ENCODE measurements at regions not wholly inside any gene's neighbourhood (a gene's known extent, or its start where the extent isn't known, plus 50 kb on each side); places are given as distances from the start of the nearest gene placed in this dataset.

GRCh38 chr10:118965645-118966044 is 63.9 kb upstream of the NANOS1 start:
- Histone ChIP-seq H3K4me3 (ENCODE audit: control insufficient read depth in 1 of 7, extremely low read depth in 1 of 7, insufficient read depth in 4 of 7, low read depth in 2 of 7, low read length in 6 of 7) (no peak overlapping the region), H3K27me3 (replicated peaks in 2 of 5; ENCODE audit: control insufficient read depth in 4 of 5, insufficient read depth in 5 of 5, low read length in 4 of 5) (peaks cover 0 to 3% (median under 1%) of the 10 kb centered on the region in 5 experiments), H3K36me3 (ENCODE audit: control insufficient read depth in 4 of 4, insufficient read depth in 4 of 4, low read length in 3 of 4) (no peaks in the 10 kb centered on the region), H3K9me3 (ENCODE audit: control extremely low read depth in 1 of 5, control insufficient read depth in 4 of 5, insufficient read depth in 2 of 5, low read depth in 1 of 5, low read length in 4 of 5) (no peaks in the 10 kb centered on the region), H3K27ac (ENCODE audit: insufficient read depth in 1 of 2, low read depth in 1 of 2, low read length in 2 of 2, poor library complexity in 1 of 2, severe bottlenecking in 2 of 2) (no peak overlapping the region), H3K4me1 (ENCODE audit: control extremely low read depth in 1 of 4, control insufficient read depth in 4 of 4, insufficient read depth in 4 of 4, low read length in 3 of 4) (no peaks in the 10 kb centered on the region)
- ChIA-PET POLR2A (no interaction called here), CTCF (no interaction called here)
- no peak for DNase-seq
- 92% methylated on average over 9 of the region's 9 CpGs for WGBS (ENCODE audit: insufficient coverage)

GRCh38 chr10:118966076-118966849 is 63.3 kb upstream of the NANOS1 start:
- 94% methylated on average over 14 of the region's 14 CpGs for WGBS (ENCODE audit: insufficient coverage)
- Histone ChIP-seq H3K27ac (ENCODE audit: insufficient read depth in 1 of 2, low read depth in 1 of 2, low read length in 2 of 2, poor library complexity in 1 of 2, severe bottlenecking in 2 of 2) (no peak overlapping the region), H3K36me3 (ENCODE audit: control insufficient read depth in 4 of 4, insufficient read depth in 4 of 4, low read length in 3 of 4) (no peaks in the 10 kb centered on the region), H3K27me3 (replicated peaks in 2 of 5; ENCODE audit: control insufficient read depth in 4 of 5, insufficient read depth in 5 of 5, low read length in 4 of 5) (peaks cover 0 to 4% (median 2%) of the 10 kb centered on the region in 5 experiments), H3K9me3 (ENCODE audit: control extremely low read depth in 1 of 5, control insufficient read depth in 4 of 5, insufficient read depth in 2 of 5, low read depth in 1 of 5, low read length in 4 of 5) (no peaks in the 10 kb centered on the region), H3K4me1 (ENCODE audit: control extremely low read depth in 1 of 4, control insufficient read depth in 4 of 4, insufficient read depth in 4 of 4, low read length in 3 of 4) (no peaks in the 10 kb centered on the region), H3K4me3 (ENCODE audit: control insufficient read depth in 1 of 7, extremely low read depth in 1 of 7, insufficient read depth in 4 of 7, low read depth in 2 of 7, low read length in 6 of 7) (no peak overlapping the region)
- no peak for DNase-seq
- POLR2A ChIA-PET = no interaction called here
- CTCF ChIA-PET = no interaction called here

GRCh38 chr10:118966850-118967125 is 62.7 kb upstream of the NANOS1 start:
- Histone ChIP-seq H3K9me3 (ENCODE audit: control extremely low read depth in 1 of 5, control insufficient read depth in 4 of 5, insufficient read depth in 2 of 5, low read depth in 1 of 5, low read length in 4 of 5) (no peaks in the 10 kb centered on the region), H3K27ac (ENCODE audit: insufficient read depth in 1 of 2, low read depth in 1 of 2, low read length in 2 of 2, poor library complexity in 1 of 2, severe bottlenecking in 2 of 2) (no peak overlapping the region), H3K27me3 (replicated peaks in 2 of 5; ENCODE audit: control insufficient read depth in 4 of 5, insufficient read depth in 5 of 5, low read length in 4 of 5) (peaks cover 0 to 4% (median 3%) of the 10 kb centered on the region in 5 experiments), H3K36me3 (ENCODE audit: control insufficient read depth in 4 of 4, insufficient read depth in 4 of 4, low read length in 3 of 4) (no peaks in the 10 kb centered on the region), H3K4me3 (ENCODE audit: control insufficient read depth in 1 of 7, extremely low read depth in 1 of 7, insufficient read depth in 4 of 7, low read depth in 2 of 7, low read length in 6 of 7) (no peak overlapping the region), H3K4me1 (ENCODE audit: control extremely low read depth in 1 of 4, control insufficient read depth in 4 of 4, insufficient read depth in 4 of 4, low read length in 3 of 4) (no peaks in the 10 kb centered on the region)
- 94% methylated on average over 4 of the region's 4 CpGs for WGBS (ENCODE audit: insufficient coverage)
- ChIA-PET CTCF (no interaction called here), POLR2A (no interaction called here)
- no peak for DNase-seq

GRCh38 chr10:118967160-118967559 is 62.4 kb upstream of the NANOS1 start:
- H3K4me3 ChIP-seq (ENCODE audit: control insufficient read depth in 1 of 7, extremely low read depth in 1 of 7, insufficient read depth in 4 of 7, low read depth in 2 of 7, low read length in 6 of 7) = no peak overlapping the region
- no peaks in the 10 kb centered on the region for H3K9me3 ChIP-seq (ENCODE audit: control extremely low read depth in 1 of 5, control insufficient read depth in 4 of 5, insufficient read depth in 2 of 5, low read depth in 1 of 5, low read length in 4 of 5)
- DNase-seq = no peak
- WGBS (ENCODE audit: insufficient coverage) = 100% methylated on average over 3 of the region's 7 CpGs
- no peaks in the 10 kb centered on the region for H3K36me3 ChIP-seq (ENCODE audit: control insufficient read depth in 4 of 4, insufficient read depth in 4 of 4, low read length in 3 of 4)
- no peaks in the 10 kb centered on the region for H3K4me1 ChIP-seq (ENCODE audit: control extremely low read depth in 1 of 4, control insufficient read depth in 4 of 4, insufficient read depth in 4 of 4, low read length in 3 of 4)
- ChIA-PET CTCF (no interaction called here), POLR2A (no interaction called here)
- no peak overlapping the region for H3K27ac ChIP-seq (ENCODE audit: insufficient read depth in 1 of 2, low read depth in 1 of 2, low read length in 2 of 2, poor library complexity in 1 of 2, severe bottlenecking in 2 of 2)
- peaks cover 0 to 4% (median 3%) of the 10 kb centered on the region in 5 experiments for H3K27me3 ChIP-seq (replicated peaks in 2 of 5; ENCODE audit: control insufficient read depth in 4 of 5, insufficient read depth in 5 of 5, low read length in 4 of 5)

GRCh38 chr10:118968060-118968459 is 61.5 kb upstream of the NANOS1 start:
- ChIA-PET CTCF (no interaction called here), POLR2A (no interaction called here)
- no peaks in the 10 kb centered on the region for H3K4me1 ChIP-seq (ENCODE audit: control extremely low read depth in 1 of 4, control insufficient read depth in 4 of 4, insufficient read depth in 4 of 4, low read length in 3 of 4)
- H3K4me3 ChIP-seq (ENCODE audit: control insufficient read depth in 1 of 7, extremely low read depth in 1 of 7, insufficient read depth in 4 of 7, low read depth in 2 of 7, low read length in 6 of 7) = no peak overlapping the region
- no peak for DNase-seq
- WGBS (ENCODE audit: insufficient coverage) = 80% methylated on average over 8 of the region's 8 CpGs
- no peaks in the 10 kb centered on the region for H3K36me3 ChIP-seq (ENCODE audit: control insufficient read depth in 4 of 4, insufficient read depth in 4 of 4, low read length in 3 of 4)
- H3K27ac ChIP-seq (ENCODE audit: insufficient read depth in 1 of 2, low read depth in 1 of 2, low read length in 2 of 2, poor library complexity in 1 of 2, severe bottlenecking in 2 of 2) = no peak overlapping the region
- no peaks in the 10 kb centered on the region for H3K9me3 ChIP-seq (ENCODE audit: control extremely low read depth in 1 of 5, control insufficient read depth in 4 of 5, insufficient read depth in 2 of 5, low read depth in 1 of 5, low read length in 4 of 5)
- peaks cover 0 to 4% (median 3%) of the 10 kb centered on the region in 5 experiments for H3K27me3 ChIP-seq (replicated peaks in 2 of 5; ENCODE audit: control insufficient read depth in 4 of 5, insufficient read depth in 5 of 5, low read length in 4 of 5)

- H3K9me3 ChIP-seq (ENCODE audit: control extremely low read depth in 1 of 5, control insufficient read depth in 4 of 5, insufficient read depth in 2 of 5, low read depth in 1 of 5, low read length in 4 of 5) = peaks cover 0 to 3% (median 0%) of the 10 kb centered on the region in 5 experiments
- no peak overlapping the region for H3K4me3 ChIP-seq (ENCODE audit: control insufficient read depth in 1 of 7, extremely low read depth in 1 of 7, insufficient read depth in 4 of 7, low read depth in 2 of 7, low read length in 6 of 7)
- peaks cover 0 to 4% (median 3%) of the 10 kb centered on the region in 5 experiments for H3K27me3 ChIP-seq (replicated peaks in 2 of 5; ENCODE audit: control insufficient read depth in 4 of 5, insufficient read depth in 5 of 5, low read length in 4 of 5)
- ChIA-PET POLR2A (no interaction called here), CTCF (no interaction called here)
- no peak for DNase-seq
- no peaks in the 10 kb centered on the region for H3K4me1 ChIP-seq (ENCODE audit: control extremely low read depth in 1 of 4, control insufficient read depth in 4 of 4, insufficient read depth in 4 of 4, low read length in 3 of 4)
- no peaks in the 10 kb centered on the region for H3K36me3 ChIP-seq (ENCODE audit: control insufficient read depth in 4 of 4, insufficient read depth in 4 of 4, low read length in 3 of 4)
- H3K27ac ChIP-seq (ENCODE audit: insufficient read depth in 1 of 2, low read depth in 1 of 2, low read length in 2 of 2, poor library complexity in 1 of 2, severe bottlenecking in 2 of 2) = no peak overlapping the region
- 93% methylated on average over 10 of the region's 11 CpGs for WGBS (ENCODE audit: insufficient coverage)
These were observed 61.0 kb upstream of the NANOS1 start for GRCh38 chr10:118968482-118968881.

- ChIA-PET POLR2A (no interaction called here), CTCF (no interaction called here)
- Histone ChIP-seq H3K36me3 (ENCODE audit: control insufficient read depth in 4 of 4, insufficient read depth in 4 of 4, low read length in 3 of 4) (no peaks in the 10 kb centered on the region), H3K27ac (ENCODE audit: insufficient read depth in 1 of 2, low read depth in 1 of 2, low read length in 2 of 2, poor library complexity in 1 of 2, severe bottlenecking in 2 of 2) (no peak overlapping the region), H3K4me3 (ENCODE audit: control insufficient read depth in 1 of 7, extremely low read depth in 1 of 7, insufficient read depth in 4 of 7, low read depth in 2 of 7, low read length in 6 of 7) (no peak overlapping the region), H3K27me3 (replicated peaks in 2 of 5; ENCODE audit: control insufficient read depth in 4 of 5, insufficient read depth in 5 of 5, low read length in 4 of 5) (peaks cover 0 to 4% (median 3%) of the 10 kb centered on the region in 5 experiments), H3K9me3 (ENCODE audit: control extremely low read depth in 1 of 5, control insufficient read depth in 4 of 5, insufficient read depth in 2 of 5, low read depth in 1 of 5, low read length in 4 of 5) (peaks cover 0 to 8% (median 2%) of the 10 kb centered on the region in 5 experiments), H3K4me1 (ENCODE audit: control extremely low read depth in 1 of 4, control insufficient read depth in 4 of 4, insufficient read depth in 4 of 4, low read length in 3 of 4) (no peaks in the 10 kb centered on the region)
- WGBS (ENCODE audit: insufficient coverage) = 100% methylated on average over 4 of the region's 5 CpGs
- no peak for DNase-seq
These were observed 60.5 kb upstream of the NANOS1 start for GRCh38 chr10:118969014-118969413.

All from common myeloid progenitor, CD34-positive (primary cell).